ENCODE measurements at regions not wholly inside any gene's neighbourhood (a gene's known extent, or its start where the extent isn't known, plus 50 kb on each side); places are given as distances from the start of the nearest gene placed in this dataset.
"Not testable (repeated sequence)": the region's sequence is repeated elsewhere in the genome, so short reads cannot be mapped to it uniquely, and the experiment has no call there.

DNA sequence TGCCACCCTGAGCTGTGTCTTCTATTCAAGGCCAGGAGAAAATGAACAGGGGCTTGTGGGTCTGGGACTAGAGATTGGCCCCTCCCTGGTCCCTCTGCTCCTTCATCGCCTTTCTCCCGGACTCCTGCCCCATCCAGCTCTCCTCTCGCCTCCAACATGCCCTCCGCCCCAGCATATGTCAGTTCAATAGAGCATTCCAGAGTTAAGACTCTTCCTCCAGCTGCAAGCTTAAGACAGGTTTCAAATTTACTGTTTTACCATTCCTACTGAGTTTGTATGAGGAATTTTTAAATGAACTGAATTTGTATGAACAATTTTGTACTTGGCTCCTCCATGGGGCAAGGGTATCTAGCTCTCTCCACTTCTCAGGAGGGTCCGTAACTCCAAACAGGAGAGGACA lies 195.6 kb downstream of the TBC1D2B start:
- H3K4me3 ChIP-seq: no peak overlapping the region
- WGBS, 5 donors: 73 to 85% (median 84%) methylated on average over 5 of the region's 5 CpGs

DNA sequence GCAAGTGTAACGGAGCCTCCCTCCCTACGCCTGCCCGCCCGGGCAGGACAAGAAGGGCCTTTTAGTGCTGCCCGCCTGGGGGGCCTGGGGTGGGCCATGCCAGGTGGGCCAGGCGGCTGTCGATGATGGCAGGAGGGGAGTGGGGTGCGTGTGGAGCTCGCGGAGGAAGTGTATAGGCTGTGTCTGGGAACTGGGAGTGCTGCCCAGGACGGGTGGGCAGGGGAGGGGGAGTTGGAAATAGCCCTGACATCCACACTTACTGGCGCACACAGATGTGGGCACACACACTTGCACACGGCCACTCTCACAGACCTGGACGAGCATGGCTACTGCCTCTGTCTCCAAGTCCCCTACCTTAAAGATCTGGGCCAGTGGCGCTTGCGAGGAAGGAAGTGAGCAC lies 196.0 kb downstream of the TBC1D2B start:
- H3K4me3 ChIP-seq; H3K4me1 ChIP-seq; H3K9me3 ChIP-seq; DNase-seq; H3K27me3 ChIP-seq (replicated peaks in 1 of 7); intact Hi-C loops (cut with DNase I; ENCODE audit: low total_unique reads); H3K27ac ChIP-seq; H3K36me3 ChIP-seq: not testable (repeated sequence)
- 46 to 61% (median 58%) methylated on average over 11 to 12 of the region's 16 CpGs for WGBS, 5 donors

More for the DNA sequence above, 195.6 kb downstream of the TBC1D2B start:
- H3K9me3 ChIP-seq: no peaks in the 10 kb centered on the region
- TF ChIP-seq POLR2AphosphoS5 (IDR thresholded peaks at IDR 0.05) (no peak), POLR2A (IDR thresholded peaks at IDR 0.05) (no peak)
- TF ChIP-seq, protein P1, sequence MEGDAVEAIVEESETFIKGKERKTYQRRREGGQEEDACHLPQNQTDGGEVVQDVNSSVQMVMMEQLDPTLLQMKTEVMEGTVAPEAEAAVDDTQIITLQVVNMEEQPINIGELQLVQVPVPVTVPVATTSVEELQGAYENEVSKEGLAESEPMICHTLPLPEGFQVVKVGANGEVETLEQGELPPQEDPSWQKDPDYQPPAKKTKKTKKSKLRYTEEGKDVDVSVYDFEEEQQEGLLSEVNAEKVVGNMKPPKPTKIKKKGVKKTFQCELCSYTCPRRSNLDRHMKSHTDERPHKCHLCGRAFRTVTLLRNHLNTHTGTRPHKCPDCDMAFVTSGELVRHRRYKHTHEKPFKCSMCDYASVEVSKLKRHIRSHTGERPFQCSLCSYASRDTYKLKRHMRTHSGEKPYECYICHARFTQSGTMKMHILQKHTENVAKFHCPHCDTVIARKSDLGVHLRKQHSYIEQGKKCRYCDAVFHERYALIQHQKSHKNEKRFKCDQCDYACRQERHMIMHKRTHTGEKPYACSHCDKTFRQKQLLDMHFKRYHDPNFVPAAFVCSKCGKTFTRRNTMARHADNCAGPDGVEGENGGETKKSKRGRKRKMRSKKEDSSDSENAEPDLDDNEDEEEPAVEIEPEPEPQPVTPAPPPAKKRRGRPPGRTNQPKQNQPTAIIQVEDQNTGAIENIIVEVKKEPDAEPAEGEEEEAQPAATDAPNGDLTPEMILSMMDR (IDR thresholded peaks at IDR 0.05 in 8 of 11, conservative IDR thresholded peaks at IDR 0.05 in 3 of 11): no peak
- H3K27ac ChIP-seq: no peak overlapping the region
- no peaks in the 10 kb centered on the region for H3K36me3 ChIP-seq
- intact Hi-C loops (cut with DNase I; ENCODE audit: low total_unique reads): no loop called here
- H3K4me1 ChIP-seq: no peaks in the 10 kb centered on the region
- no peak for DNase-seq
- H3K27me3 ChIP-seq (replicated peaks in 1 of 7): no peaks in the 10 kb centered on the region

DNA sequence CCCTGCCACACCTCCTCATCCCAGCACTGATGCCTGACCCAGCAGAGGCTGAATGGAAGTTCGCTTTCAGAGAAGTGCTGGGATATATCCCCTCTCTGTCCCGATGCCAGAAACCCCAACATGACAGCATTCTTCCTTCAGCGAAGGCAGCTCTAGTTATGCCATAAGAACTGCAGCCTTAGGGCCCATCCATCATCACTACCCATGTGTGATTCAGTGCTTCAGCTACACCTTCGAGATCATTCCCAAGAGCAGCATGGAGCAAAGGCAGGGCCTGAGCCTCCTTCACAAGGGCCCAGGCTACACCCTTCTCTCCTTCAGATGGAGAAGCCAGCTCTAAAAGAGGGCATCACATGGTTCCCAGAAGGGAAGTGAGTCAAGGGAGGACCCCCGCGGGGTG lies 198.0 kb downstream of the TBC1D2B start:
- H3K9me3 ChIP-seq; H3K4me1 ChIP-seq; intact Hi-C loops (cut with DNase I; ENCODE audit: low total_unique reads); H3K27ac ChIP-seq; H3K36me3 ChIP-seq; H3K4me3 ChIP-seq; DNase-seq; H3K27me3 ChIP-seq (replicated peaks in 1 of 7): not testable (repeated sequence)
- WGBS, 5 donors: 80 to 94% (median 92%) methylated on average over 1 to 6 of the region's 6 CpGs

DNA sequence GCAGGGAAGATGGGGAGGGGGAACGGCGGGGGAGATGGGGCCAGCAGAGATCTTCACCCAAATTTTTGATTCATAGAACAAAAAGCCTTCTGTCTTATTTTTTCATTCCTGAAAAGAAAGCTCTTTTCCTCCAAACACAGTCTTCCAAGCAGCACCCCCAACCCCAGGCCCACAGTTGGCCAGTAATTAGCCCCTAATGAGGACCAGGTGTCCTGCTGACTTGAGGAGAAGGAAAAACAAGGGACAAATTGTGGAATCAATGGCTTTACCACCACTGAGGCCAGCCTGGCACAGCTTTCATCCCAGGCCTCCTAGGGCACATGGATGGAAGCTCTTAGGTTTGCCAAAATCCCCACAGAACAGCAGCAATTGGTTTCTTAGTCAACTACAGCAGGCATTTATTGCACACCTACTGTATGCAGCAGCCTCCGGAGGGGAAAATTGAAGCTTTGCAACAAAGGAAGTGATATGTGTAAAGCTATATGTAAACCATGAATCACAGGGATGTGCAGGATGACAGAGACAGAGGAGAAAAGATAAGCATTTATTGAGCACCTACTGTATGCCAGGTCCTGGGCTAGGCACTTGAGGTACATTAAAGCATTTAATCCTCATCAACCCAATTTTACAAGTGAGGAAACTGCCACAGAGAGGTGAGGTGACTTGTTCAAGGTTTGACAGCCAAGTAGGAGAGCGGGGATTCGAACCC lies 199.5 kb downstream of the TBC1D2B start:
- Histone ChIP-seq H3K27me3 (replicated peaks in 1 of 7) (no peaks in the 10 kb centered on the region), H3K36me3 (no peaks in the 10 kb centered on the region), H3K27ac (no peak overlapping the region), H3K4me3 (no peak overlapping the region), H3K4me1 (peaks cover 0 to 7% (median 0%) of the 10 kb centered on the region in 6 donors), H3K9me3 (no peaks in the 10 kb centered on the region)
- DNase-seq: no peak
- TF ChIP-seq POLR2AphosphoS5 (IDR thresholded peaks at IDR 0.05): no peak
- TF ChIP-seq, protein P1 (IDR thresholded peaks at IDR 0.05 in 8 of 11, conservative IDR thresholded peaks at IDR 0.05 in 3 of 11): no peak
- WGBS, 5 donors: 70 to 95% (median 77%) methylated on average over 4 to 5 of the region's 5 CpGs
- intact Hi-C loops (cut with DNase I; ENCODE audit: low total_unique reads): no loop called here

DNA sequence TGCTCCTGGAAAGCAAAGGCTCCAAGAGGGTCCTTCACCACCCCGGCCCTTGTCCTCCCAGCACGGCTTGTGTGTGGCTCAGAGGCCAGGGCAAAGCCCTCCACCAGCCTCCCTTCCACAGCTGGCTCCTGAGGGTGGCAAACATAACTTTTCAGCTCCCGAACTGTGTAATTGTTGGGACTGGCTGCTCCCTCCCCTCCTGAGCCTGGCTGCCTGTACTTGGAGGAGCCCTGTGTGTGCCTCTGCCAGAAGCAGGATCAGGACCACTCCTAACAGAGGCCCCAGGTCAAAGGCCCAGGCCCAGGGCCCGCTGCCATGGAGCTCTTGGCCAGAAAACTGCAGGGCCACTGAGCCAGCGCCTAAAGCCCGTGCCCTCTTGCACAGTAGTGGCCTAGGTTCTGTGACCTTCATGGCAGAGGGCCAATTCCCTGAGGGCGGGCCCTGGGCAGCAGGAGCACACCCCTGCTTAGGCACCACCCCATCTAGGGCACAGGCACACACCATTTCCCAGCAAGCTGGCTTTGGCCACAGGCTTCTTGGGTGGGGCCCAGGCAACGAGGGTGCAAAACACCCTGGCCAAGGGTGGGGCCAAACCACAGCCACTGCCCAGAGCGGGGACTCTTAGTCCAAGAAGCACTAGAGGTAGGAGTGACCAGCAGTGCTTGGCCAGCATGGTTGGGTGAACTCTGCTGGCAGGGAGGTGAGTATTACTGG lies 201.2 kb downstream of the TBC1D2B start:
- H3K4me1 ChIP-seq; DNase-seq; H3K27ac ChIP-seq; H3K9me3 ChIP-seq; H3K4me3 ChIP-seq; H3K27me3 ChIP-seq (replicated peaks in 1 of 7); intact Hi-C loops (cut with DNase I; ENCODE audit: low total_unique reads); H3K36me3 ChIP-seq: not testable (repeated sequence)
- 59 to 87% (median 75%) methylated on average over 3 of the region's 9 CpGs; no CpG with 5 or more reads in 2 of the 5 donors for WGBS, 5 donors
